HG03135 (cell line): ENCODE measurements at regions not wholly inside any gene's neighbourhood (a gene's known extent, or its start where the extent isn't known, plus 50 kb on each side); places are given as distances from the start of the nearest gene placed in this dataset.

Experiments
- ATAC-seq: cut with Tn5 transposase; IDR thresholded peaks from one replicate; pipeline ENCODE4 v1.9.1; 2021; ENCODE audit warnings: mild to moderate bottlenecking, moderate library complexity; ENCODE audit not compliant: unreplicated experiment

- no peak for ATAC-seq
These were observed 187.3 kb upstream of the JAG1 start for GRCh38 chr20:10861090-10861489.

- ATAC-seq, result no peak
These were observed 187.8 kb upstream of the JAG1 start for GRCh38 chr20:10861619-10862018.

GRCh38 chr20:10863337-10864060 lies 189.7 kb upstream of the JAG1 start:
- ATAC-seq, result no peak

- ATAC-seq, result no peak
These were observed 190.4 kb upstream of the JAG1 start for GRCh38 chr20:10864076-10864672.

GRCh38 chr20:10868299-10868698 lies 194.5 kb upstream of the JAG1 start:
- no peak for ATAC-seq

- ATAC-seq, result no peak
These were observed 199.2 kb upstream of the JAG1 start for GRCh38 chr20:10873026-10873425.

- ATAC-seq, result no peak
These were observed 201.9 kb upstream of the JAG1 start for GRCh38 chr20:10875653-10876052.

- ATAC-seq, result no peak
These were observed 202.8 kb upstream of the JAG1 start for GRCh38 chr20:10876558-10876957.

- ATAC-seq, result no peak
These were observed 203.5 kb upstream of the JAG1 start for GRCh38 chr20:10877342-10877741.

GRCh38 chr20:10883166-10883565 lies 209.4 kb upstream of the JAG1 start:
- ATAC-seq, result no peak

- ATAC-seq, result no peak
These were observed 219.5 kb upstream of the JAG1 start for GRCh38 chr20:10893321-10893720.

GRCh38 chr20:10897336-10897735 lies 223.5 kb upstream of the JAG1 start:
- no peak for ATAC-seq

- no peak for ATAC-seq
These were observed 224.8 kb upstream of the JAG1 start for GRCh38 chr20:10898552-10898951.

GRCh38 chr20:10902174-10902573 lies 228.4 kb upstream of the JAG1 start:
- no peak for ATAC-seq

- no peak for ATAC-seq
These were observed 228.9 kb upstream of the JAG1 start for GRCh38 chr20:10902576-10903282.

GRCh38 chr20:10906834-10907233 lies 233.0 kb upstream of the JAG1 start:
- no peak for ATAC-seq

- no peak for ATAC-seq
These were observed 236.0 kb upstream of the JAG1 start for GRCh38 chr20:10909803-10910202.

GRCh38 chr20:10910535-10911178 lies 236.9 kb upstream of the JAG1 start:
- no peak for ATAC-seq

- ATAC-seq, result no peak
These were observed 237.5 kb upstream of the JAG1 start for GRCh38 chr20:10911298-10911697.

- no peak for ATAC-seq
These were observed 242.0 kb upstream of the JAG1 start for GRCh38 chr20:10915815-10916214.

- ATAC-seq, result no peak
These were observed 242.5 kb upstream of the JAG1 start for GRCh38 chr20:10916312-10916711.

GRCh38 chr20:10917826-10918225 lies 244.0 kb upstream of the JAG1 start:
- no peak for ATAC-seq
